Nephron progenitor cell (in vitro differentiated cells): ENCODE measurements at regions not wholly inside any gene's neighbourhood (a gene's known extent, or its start where the extent isn't known, plus 50 kb on each side); places are given as distances from the start of the nearest gene placed in this dataset.

Experiments used
- DNase-seq: peaks from one replicate; pipeline ENCODE4 v3.0.0; 2021
- H3K27ac Mint-ChIP-seq: 2 replicates; pipeline ENCODE4 v1.8.0; 2021; ENCODE audit warnings: mild to moderate bottlenecking, moderate library complexity, mixed read lengths
- H3K27me3 Mint-ChIP-seq: 2 replicates; pipeline ENCODE4 v1.8.0; 2021; ENCODE audit warnings: mild to moderate bottlenecking, low read depth, mixed read lengths; ENCODE audit not compliant: poor library complexity
- H3K36me3 Mint-ChIP-seq: 2 replicates; pipeline ENCODE4 v1.8.0; 2021; ENCODE audit warnings: low read depth, mixed read lengths
- H3K4me1 Mint-ChIP-seq: 2 replicates; pipeline ENCODE4 v1.8.0; 2021; ENCODE audit warnings: mixed read lengths
- H3K4me3 Mint-ChIP-seq: 2 replicates; pipeline ENCODE4 v1.8.0; 2021; ENCODE audit warnings: mild to moderate bottlenecking, moderate library complexity, mixed read lengths
- H3K9me3 Mint-ChIP-seq: 2 replicates; pipeline ENCODE4 v1.8.0; 2021; ENCODE audit warnings: mild to moderate bottlenecking, moderate library complexity, mixed read lengths
- CTCF ChIP-seq: fragments of 200-600 bp; sonication (generic); IDR thresholded peaks from 2 replicates; pipeline ENCODE4 v1.5.0; 2021; ENCODE audit warnings: antibody characterized with exemption

- H3K9me3 Mint-ChIP-seq: no peaks in the 10 kb centered on the region
- DNase-seq: no peak
- H3K4me1 Mint-ChIP-seq: peaks cover 22% of the 10 kb centered on the region
- H3K27ac Mint-ChIP-seq: no peak overlapping the region
- no peak overlapping the region for H3K4me3 Mint-ChIP-seq
- no peaks in the 10 kb centered on the region for H3K36me3 Mint-ChIP-seq
- no peak for TF ChIP-seq CTCF
- H3K27me3 Mint-ChIP-seq: peaks cover 26% of the 10 kb centered on the region
These were observed 78.4 kb upstream of the NECTIN1 start for GRCh38 chr11:119807402-119807801.

- Mint-ChIP-seq H3K4me3 (no peak overlapping the region), H3K27ac (no peak overlapping the region), H3K27me3 (peaks cover 27% of the 10 kb centered on the region), H3K9me3 (no peaks in the 10 kb centered on the region), H3K36me3 (no peaks in the 10 kb centered on the region), H3K4me1 (peaks cover 22% of the 10 kb centered on the region)
- no peak for TF ChIP-seq CTCF
- DNase-seq: no peak
These were observed 77.3 kb upstream of the NECTIN1 start for GRCh38 chr11:119806064-119806915.

DNA sequence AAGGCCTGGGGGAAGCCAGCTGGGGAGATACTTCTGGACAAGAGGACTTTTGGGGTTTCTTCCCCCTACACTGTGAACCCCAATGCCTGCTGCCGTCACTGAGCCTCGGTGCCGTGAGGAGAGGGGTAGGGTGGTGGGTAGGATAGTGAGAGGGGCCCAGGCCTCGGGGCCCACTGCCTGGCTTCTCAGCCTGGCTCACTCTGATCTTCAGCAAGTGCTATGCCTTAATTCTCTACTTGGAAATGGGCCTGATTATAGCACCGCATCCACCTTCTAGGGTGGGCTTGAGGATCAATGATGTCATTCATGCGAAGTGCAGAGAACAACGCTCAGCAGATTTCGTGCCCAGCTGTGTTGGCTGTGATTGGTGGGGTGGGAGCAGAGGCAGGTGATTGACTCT is 76.7 kb upstream of the NECTIN1 start:
- Mint-ChIP-seq H3K27me3 (peaks cover 32% of the 10 kb centered on the region), H3K27ac (no peak overlapping the region), H3K4me3 (no peak overlapping the region), H3K9me3 (no peaks in the 10 kb centered on the region), H3K4me1 (peaks cover 22% of the 10 kb centered on the region), H3K36me3 (no peaks in the 10 kb centered on the region)
- TF ChIP-seq CTCF: no peak
- DNase-seq: no peak

DNA sequence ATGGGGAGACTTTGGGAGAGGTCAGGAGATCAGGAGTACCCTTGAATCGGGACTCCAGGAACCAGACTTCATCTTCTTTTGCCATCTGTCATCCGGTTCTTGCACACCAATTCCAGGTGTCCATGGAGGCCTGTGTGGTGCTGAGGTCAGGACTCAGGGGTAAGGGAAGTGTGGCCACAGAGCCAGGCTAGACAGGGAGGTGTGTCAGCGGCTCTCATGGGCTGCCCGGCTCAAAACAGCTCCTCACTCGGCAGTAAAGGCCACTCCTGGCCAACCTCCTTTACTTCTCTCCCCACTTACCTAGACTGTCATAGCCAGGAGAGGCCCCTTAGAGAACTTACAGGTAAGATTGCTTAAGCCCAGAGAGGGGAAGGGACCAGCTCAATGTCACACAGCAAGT is 75.7 kb upstream of the NECTIN1 start:
- peaks cover 32% of the 10 kb centered on the region for H3K27me3 Mint-ChIP-seq
- TF ChIP-seq CTCF: no peak
- no peaks in the 10 kb centered on the region for H3K9me3 Mint-ChIP-seq
- no peak overlapping the region for H3K27ac Mint-ChIP-seq
- no peak for DNase-seq
- no peak overlapping the region for H3K4me3 Mint-ChIP-seq
- no peaks in the 10 kb centered on the region for H3K36me3 Mint-ChIP-seq
- H3K4me1 Mint-ChIP-seq: peaks cover 22% of the 10 kb centered on the region

DNA sequence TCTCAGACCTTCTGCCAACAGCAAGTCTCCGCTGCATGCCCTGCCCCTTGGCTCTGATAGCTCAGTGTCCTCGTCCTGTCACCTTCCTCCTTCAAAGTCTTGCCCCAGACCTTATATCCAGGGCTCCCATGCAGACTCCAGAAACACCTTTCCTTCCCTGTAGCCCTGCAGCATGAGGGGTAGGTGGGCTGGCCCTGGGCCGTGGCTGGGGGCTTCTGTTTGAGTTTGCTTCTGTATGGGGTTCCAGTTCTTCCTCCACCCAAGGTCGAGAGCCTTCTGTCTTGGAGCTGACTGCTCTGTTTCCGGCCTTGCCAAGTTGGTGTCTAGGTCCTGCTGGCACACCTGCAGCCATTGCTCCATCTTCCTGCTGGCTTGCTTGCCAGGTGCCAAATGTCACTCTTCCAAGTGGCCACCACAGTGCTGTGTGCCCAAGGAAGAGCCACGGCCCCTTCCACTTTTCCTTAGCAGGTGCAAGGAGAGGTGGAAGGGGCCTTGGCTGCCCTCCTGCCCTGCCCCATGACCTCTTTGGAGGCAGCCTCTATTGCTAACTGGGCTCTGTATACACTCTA is 74.8 kb upstream of the NECTIN1 start:
- Mint-ChIP-seq H3K9me3 (no peaks in the 10 kb centered on the region), H3K27ac (no peak overlapping the region), H3K4me1 (peaks cover 20% of the 10 kb centered on the region), H3K4me3 (no peak overlapping the region), H3K27me3 (peaks cover 28% of the 10 kb centered on the region), H3K36me3 (no peaks in the 10 kb centered on the region)
- no peak for TF ChIP-seq CTCF
- DNase-seq: no peak

DNA sequence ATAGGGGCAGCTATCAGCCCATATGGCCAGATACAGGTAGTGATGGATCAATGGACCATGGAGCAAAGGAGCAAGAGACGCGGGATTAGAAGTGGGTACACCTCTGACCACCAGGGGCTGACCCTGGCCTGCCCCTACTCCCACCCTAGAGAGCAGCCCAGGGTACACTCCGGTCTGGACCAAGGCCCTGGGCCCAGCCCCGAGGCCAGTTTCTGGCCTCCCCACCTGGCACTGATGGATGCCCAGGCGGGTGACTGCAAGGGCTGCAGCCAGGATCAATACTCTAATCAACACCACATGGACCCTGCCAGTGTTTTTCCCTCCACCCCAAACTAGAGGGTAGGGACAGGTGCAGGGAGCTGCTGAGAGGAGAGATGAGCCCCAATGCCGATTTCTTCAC is 74.1 kb upstream of the NECTIN1 start:
- no peaks in the 10 kb centered on the region for H3K36me3 Mint-ChIP-seq
- H3K9me3 Mint-ChIP-seq: no peaks in the 10 kb centered on the region
- no peak for TF ChIP-seq CTCF
- no peak overlapping the region for H3K27ac Mint-ChIP-seq
- H3K27me3 Mint-ChIP-seq: peaks cover 28% of the 10 kb centered on the region
- no peak for DNase-seq
- no peak overlapping the region for H3K4me3 Mint-ChIP-seq
- peaks cover 20% of the 10 kb centered on the region for H3K4me1 Mint-ChIP-seq
